Myocyte (in vitro differentiated cells): ENCODE measurements at regions not wholly inside any gene's neighbourhood (a gene's known extent, or its start where the extent isn't known, plus 50 kb on each side); places are given as distances from the start of the nearest gene placed in this dataset.
A peak's percentile ranks its signal among the peaks of the same experiment; 100 is the strongest.

Source experiments
- DNase-seq: peaks from one replicate; pipeline ENCODE4 v3.0.0-alpha.2; 2012; ENCODE audit warnings: low read depth

DNA sequence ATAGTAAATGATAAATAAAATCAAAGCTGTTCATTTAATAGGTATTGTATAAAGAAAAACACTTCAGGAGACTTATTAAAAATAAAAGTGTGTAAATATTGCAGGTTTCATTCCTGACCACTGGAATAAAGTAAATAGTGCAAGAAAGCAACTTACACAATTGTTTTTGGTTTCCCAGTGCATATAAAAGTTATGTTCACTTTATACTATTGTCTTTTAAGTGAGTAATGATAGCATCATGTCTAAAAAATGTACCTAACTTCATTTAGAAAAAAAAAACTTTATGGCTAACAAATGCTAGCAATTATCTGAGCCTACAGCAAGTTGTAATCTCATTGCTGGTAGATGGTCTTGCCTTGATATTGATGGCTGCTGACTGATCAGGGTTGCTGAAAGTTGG lies 726.6 kb upstream of the POU3F2 start:
- DNase-seq = no peak

DNA sequence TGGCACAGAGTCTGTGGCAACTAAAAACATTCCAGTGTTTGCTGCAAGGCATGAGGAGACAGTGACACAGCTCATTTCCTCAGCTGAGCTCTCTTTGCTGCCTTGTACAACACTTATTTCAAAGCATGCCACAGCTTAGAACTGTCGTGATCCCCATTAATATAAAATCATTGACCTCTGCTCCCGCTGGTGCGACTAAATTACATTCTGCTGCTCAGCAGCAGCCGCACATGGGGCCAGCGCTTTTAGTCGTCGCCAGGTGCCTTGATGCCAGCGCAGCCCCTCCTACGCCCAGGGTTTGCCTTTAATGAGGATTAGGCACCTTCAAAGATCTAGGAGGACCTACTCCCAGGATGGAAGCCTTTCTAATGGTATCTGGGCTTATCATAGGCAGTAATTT lies 717.9 kb upstream of the POU3F2 start:
- DNase-seq = no peak

DNA sequence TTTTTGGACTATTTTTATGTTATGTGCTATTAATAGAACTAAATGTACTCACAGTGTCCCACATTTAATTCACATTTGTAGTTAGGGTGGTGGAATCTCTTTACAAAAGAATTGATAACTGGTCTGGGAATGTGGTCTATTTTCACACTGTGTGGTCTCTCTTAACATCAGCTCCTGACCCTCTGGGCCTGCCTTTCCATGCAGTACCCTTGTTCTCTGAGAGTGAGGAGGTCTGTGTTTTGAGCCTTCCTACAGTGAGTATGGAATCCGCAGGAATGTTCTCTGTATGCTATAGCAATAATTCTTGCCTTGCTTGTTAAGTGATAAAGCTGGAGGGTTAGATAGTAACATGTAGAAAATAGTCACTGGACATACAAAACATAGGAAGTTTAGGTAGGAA lies 717.3 kb upstream of the POU3F2 start:
- no peak for DNase-seq

DNA sequence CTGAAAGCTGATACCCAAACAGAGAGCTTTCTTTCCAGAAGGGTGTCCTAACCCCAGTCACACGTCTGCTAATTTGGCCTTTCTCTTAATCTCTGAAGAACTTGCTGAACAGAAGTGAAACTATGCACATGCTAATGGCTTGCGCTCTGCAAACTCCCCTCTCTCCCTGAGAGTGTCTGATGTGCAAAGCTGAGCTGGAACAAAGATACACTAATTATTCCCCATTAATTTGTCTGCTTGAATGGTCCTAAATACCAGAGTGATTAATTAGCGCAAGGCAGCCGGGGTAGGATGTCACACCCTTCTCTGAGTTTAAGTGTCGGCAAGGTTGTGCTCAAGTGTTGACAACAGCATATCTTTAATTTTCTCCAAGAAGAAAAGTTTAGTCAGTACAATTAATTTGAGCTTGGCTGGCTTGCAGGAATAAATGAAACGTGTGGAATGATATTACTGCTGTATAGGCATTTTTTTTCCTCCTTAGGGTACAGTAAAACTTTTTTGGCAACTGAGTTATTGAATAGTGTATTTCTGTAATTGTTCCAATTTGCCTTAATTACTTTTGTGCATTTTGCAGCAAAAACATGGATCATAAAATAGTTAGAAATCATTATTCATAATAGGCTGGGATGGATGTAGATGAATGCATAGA lies 715.9 kb upstream of the POU3F2 start:
- no peak for DNase-seq

DNA sequence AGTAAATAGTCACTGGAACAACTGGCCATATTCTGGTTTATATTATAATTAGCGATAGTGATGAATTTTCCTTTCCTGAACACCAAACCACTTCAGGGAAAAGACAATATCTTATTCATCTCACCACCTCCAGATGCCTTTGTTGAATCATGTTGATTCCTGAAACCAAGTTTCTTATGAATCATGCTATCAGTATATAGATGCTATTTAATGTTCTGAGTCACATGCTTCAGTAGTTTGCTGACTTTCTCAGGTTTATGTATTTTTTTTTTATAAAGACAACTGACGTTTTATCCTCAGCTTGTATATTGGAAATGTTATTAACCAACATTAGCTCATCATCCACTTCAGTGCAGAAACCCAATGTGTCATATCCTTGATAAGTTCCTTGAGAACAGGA lies 710.2 kb upstream of the POU3F2 start:
- no peak for DNase-seq

DNA sequence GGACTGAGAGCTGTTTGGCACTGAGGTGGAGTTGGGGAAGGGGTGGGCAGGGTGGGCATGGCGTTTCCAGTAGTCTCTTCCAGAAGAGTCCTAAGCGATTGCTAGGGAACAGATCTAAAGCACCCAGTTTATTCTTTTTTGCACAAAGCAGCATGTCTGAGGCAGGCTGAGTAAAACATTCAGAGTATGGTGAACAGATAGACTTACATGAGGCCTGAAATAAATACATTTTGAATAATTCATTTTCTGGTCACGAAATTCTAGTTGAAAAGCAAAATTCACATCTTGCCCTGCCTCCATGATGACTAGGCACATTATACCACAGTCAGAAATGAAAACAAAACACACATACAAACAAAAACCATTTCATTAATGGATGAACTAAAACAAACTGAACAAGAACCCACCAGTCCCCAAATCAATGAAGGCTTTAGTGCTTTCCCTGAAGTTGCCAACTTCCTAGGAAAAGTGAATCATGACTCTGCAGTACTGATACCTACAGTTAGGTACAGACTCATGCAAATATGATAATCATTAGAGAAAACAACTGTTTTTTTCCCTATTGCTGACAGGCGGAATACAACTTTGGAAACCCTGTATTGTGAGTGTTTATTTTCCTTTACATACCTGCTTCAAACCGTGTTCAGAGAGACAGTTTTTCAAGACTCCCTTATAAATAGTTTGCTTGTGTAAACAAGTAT lies 702.9 kb upstream of the POU3F2 start:
- DNase-seq = no peak

DNA sequence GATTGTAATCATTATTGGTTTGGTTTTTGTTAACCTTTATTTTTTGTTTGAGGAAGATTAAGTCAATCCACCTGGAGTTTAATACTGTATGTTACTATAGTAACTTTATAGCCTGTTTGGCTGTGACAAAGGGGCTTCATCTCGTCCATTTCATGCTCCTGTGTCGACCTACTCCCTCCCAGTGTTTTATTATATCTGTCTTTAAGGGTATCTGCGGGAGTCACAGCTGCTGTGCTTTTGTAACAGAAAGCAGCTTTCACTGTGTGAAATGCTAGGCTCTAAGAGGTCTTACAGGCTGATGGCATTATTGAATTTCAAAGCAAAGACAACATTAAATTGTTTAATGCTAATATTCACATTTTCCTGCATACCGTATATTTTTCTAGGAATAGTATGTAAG lies 698.0 kb upstream of the POU3F2 start:
- DNase-seq = no peak

DNA sequence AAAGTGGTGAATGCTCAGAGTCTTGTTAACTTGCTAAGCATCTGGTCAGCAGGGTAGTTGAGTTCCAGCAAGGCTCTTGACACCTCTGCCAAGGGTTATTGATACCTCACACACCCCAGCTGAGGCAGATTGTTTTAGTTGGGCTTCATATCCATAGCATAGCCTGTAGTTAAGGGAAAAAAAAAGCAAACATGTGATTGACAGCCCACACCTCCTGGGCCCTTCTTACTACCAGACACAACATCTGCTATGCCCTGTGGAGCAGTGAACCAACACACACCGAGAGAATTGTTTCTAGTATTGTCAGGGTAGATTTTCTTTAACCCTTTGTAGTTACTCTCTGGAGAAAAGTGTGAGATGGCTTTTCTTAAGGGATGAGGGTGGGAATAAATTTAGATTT lies 697.0 kb upstream of the POU3F2 start:
- DNase-seq = no peak

DNA sequence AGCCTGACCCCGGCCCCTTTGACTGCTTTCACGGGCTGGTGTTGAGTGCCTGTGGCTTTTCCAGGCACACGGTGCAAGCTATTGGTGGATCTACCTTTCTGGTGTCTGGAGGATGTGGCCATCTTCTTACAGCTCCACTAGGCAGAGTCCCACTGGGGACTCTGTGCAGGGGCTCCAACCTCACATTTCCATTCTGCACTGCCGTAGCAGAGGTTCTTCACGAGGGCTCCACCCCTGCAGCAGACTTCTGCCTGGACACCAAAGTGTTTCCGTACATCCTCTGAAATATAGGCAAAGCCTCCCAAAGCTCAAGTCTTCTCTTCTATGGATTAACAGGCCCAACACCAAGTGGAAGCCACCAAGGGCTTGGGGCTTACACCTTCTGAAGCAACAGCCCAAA lies 691.5 kb upstream of the POU3F2 start:
- DNase-seq = no peak

DNA sequence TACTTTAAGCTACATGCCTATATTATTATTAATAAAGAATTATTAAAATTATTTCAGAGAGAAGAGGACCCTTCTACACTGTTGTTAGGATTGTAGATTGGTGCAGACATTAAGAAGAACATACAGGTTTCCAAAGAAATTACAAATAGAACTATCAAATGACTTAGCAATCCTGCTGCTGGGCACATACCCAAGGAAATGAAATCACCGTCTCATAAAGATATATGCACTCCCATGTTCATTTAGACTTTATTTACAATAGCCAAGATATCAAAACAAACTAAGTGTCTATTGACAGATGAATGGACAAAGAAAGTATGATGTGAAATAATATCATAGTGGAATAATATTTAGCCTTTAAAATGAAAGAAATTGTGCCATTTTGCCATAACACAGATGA lies 687.7 kb upstream of the POU3F2 start:
- no peak for DNase-seq

DNA sequence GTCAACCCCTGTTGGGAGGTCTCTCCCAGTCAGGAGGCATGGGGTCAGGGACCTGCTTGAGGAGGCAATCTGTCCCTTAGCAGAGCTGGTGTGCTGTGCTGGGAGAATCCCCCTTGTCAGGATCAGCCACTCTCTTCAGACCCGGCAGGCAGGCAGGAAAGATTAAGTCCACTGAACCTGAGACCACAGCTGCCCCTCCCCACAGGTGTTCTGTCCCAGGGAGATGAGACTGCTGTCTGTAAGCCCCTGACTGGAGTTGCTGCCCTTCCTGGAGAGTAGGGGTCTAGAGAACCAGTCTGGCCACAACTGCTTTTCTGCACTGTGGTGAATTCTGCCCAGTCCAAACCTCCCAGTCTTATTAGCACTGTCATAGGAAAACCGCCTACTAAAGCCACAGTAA lies 677.8 kb upstream of the POU3F2 start:
- DNase-seq = no peak

DNA sequence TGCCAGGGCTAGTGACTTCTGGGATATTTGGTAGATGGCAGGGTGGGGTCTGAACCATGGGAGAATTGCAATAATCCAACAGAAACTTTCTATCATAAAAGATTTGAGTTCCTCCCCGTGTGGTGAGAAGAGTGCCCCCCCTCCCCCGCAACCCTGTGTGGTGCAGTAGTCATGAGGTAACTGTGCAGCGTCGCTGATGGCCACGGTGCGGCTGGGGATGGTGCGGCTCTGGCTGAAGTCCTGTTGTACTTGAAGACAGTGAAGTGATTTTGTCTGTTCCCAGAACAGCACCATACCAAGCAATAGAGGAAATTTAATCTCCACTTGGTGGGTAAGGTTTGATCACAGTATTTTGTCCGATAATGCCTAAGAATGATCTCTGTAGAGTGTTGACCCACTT lies 654.8 kb upstream of the POU3F2 start:
- no peak for DNase-seq

DNA sequence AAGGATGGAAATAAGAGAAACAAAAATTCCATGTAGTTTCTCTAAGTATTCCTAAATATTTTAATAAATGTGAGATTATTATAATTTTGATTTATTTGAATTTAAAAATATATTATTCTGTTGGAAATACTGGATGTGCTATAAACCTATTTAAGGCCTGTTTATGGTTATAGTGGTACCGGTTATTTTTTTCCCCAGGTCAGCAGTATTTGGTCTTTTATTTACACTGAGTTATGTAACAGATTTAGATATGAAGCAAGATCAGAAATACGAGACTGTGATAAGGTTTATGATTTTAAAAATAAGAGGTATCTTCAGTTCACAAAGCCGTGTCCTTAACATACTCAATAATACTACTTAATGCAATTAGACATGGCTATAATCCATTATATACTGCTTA lies 634.3 kb upstream of the POU3F2 start:
- no peak for DNase-seq

DNA sequence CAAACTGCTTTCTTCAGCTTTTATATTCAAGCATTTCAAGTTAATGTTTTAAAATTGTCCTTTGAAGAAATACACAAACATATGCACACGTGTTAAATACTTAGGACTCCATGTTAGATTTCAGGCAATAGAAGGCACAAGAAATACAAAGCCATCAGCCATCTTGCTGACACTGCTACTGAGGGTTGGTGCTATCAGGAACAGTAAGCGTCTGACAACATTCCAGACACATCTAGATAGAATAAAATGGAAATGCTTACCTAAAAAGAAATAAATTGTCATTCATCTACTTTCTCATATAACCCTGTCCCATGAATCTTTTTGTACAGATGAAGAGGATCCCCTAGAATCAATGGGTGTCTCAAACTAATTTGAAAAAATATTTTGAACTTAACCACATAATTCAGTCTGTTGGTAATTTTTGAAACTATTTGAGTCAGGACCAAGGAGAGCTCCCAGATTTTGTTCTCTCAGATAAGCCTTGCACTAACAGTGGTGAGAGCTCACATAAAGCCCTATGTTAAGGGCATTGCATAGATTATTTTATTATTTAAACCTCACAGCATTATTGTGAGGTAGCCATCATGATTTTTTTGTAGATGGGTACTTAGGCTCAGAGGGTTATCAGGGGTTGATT lies 631.1 kb upstream of the POU3F2 start:
- peak; percentile 9 for DNase-seq

DNA sequence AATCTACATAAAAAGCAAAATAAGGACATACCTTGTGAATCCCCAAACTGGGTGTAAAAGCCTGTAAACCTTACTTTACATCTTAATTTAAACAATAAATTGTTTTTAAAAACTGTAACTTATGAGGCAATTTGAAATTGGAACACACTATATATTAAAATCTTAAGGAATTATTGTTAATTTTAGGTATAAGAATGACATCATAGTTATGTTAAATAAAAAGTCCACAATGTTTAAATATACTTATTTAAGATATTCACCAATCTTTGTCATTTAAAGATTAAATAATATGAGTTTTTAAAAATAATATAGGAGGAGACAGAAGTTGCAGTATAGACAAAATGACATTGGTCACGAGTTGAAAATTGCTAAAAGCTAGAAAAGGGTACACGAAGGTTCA lies 621.9 kb upstream of the POU3F2 start:
- no peak for DNase-seq

DNA sequence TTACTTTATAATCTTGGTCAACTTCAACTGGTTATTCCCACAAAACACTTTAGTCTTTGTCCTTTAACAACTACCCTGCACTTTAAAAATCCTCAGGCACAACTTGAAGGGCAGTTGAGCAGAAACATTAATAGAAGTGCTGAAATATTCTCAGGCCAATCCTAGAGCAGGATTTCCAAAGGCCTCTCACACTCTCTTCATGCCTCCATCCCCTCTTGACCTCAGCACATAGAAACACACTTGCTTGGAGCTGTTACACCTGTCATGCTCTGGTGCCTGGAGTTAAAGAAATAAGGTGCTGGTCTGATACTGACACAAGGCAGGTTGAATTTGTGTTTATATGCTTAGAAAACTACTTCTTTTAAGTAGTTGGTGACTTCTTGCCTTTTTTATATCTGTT lies 618.8 kb upstream of the POU3F2 start:
- DNase-seq = no peak

DNA sequence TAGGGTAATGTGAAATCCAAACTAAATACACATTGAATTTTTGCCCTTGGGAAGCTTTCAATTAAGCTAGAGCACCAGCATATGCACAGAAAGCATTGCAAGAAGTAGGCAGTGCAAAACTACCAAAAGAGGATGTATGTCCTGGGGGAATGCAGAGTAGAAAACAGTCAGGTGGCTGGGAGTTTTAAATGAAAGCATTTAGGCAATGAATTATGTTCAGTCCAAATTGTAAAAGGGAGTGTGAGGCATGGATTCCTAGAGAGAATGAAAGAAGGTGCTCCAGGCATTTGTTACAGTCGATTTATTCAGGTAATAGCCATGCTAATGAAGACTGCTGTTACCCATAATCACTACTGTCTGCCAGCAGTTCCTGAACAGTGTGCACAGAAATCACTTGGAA lies 604.1 kb upstream of the POU3F2 start:
- DNase-seq = no peak

DNA sequence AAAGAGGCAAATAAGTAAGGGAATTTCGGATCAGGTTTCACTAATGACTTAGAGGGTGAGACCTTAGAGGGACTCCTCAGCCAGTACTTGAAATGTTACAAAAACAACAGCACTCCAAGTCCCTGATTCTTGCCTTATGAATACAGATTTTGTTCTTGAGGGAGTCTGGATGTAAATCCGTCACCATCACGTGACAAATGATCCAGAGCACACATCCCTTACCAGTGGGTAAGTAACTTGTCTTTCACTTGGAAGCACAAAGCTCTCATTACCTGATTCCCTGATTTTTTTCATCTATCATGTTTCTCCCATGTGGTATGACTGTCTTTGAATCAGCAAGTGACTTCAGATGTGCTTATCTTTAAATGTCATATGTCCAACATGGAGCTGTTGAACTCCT lies 595.3 kb upstream of the POU3F2 start:
- DNase-seq = no peak

DNA sequence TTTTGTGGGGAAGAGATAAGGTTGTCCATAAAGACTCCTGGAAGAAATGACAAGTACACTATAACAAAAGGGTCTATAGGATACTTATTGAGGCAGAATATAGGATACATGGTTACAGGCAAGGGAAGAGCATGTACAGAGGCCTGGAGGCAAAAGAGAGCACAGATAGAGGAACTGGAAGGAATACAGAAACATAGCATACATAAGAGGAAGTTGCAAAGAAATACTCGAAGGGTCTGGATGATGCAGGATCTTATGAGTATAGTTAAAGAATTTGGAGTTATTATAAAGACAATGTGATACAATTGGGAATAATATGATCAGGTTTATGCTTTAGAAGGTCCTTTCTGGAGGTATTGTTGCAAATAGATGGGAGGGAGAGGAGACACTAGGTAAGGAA lies 592.7 kb upstream of the POU3F2 start:
- DNase-seq = no peak

DNA sequence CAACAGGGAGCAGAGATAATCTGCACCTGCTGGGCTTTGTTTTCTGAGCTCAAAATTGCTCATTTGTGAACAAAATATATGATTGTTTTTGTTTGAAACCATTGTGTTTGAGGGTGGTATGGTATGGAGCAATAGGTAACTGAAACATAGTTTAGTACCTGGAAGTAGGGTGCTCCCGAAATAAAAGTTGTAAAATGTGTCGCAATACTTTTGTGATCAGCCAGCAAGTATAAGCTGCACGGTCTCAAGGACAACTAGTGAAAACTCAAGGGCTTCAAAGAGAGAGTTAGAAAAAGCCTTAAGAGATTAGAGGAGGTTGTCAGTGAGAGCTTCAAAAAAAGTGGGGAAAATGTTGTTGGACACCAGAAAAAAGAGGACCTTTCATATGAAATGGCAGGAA lies 579.8 kb upstream of the POU3F2 start:
- no peak for DNase-seq

DNA sequence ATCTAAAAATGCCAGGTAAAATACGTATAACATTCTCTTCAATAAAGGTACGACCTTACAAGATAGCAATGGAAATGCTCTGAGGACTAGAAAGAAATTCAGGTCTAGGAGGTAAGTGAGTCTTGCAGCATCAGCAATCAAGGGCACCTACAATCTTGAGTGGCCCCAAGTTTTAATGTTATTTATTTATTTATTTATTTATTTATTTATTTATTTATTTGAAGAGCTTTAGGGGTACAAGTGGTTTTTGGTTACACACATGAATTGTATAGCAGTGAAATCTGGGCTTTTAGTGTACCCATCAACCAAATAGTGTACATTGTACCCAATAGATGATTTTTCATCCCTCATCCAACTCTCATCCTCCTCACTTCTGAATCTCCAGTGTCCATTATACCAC lies 574.0 kb upstream of the POU3F2 start:
- DNase-seq = no peak

DNA sequence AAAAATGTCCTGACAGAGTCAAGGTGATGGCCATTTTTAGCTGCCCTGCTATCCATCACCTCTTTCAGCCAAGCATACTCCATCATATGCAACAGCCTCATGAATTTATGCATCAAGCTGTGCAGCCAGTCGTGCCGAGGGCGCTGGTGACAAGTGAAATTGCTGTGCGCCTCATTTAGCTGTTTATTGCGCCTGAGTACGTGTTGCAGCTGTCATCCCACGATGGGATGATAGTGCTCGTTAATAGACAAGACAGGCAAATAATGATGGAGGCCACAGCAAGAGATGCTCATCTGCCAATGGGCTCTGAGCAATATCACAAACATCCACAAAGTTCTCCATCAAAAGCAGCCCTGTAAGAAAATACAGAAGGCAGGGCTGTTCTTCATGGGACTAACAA lies 562.3 kb upstream of the POU3F2 start:
- DNase-seq = no peak

DNA sequence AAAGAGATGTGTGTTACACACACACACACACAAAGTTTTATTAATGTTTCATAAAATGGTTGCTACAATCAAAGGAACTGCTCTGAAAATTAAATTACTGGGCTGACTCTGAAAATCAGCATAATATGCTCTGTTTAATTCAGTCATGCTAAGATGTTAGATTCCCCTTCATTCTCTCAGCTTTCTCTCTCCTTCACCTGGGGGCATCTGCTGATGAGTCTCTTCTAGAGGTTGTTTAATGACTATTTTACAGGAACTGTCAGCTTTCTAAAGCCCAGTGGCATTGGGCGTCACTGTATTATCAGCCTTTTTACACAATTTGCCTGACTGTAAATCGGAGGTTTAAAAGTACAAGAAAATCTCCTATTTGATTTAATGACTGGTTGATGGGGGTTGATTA lies 559.7 kb upstream of the POU3F2 start:
- no peak for DNase-seq
